Transverse colon (tissue), 4 donors: ENCODE measurements at regions not wholly inside any gene's neighbourhood (a gene's known extent, or its start where the extent isn't known, plus 50 kb on each side); places are given as distances from the start of the nearest gene placed in this dataset.
"Not testable (repeated sequence)": the region's sequence is repeated elsewhere in the genome, so short reads cannot be mapped to it uniquely, and the experiment has no call there.

ENCODE experiments used
- DNase-seq: peaks from one replicate; pipeline ENCODE4 v3.0.0-alpha.2; 2019
- H3K27ac ChIP-seq, 4 donors: fragments of 200-600 bp; sonication (generic); 2 replicates each; pipeline ENCODE4 v1.5.1; 2016 to 2018; ENCODE audit warnings: inconsistent platforms in 4 of 4
- H3K27me3 ChIP-seq: fragments of 200-600 bp; sonication (generic); 2 replicates; pipeline ENCODE4 v1.5.1; 2017; ENCODE audit warnings: inconsistent platforms
- H3K36me3 ChIP-seq, 4 donors: fragments of 200-600 bp; sonication (generic); 2 replicates each; pipeline ENCODE4 v1.5.1; 2017 to 2019; ENCODE audit warnings: inconsistent platforms in 4 of 4
- H3K4me1 ChIP-seq, 4 donors: fragments of 200-600 bp; sonication (generic); 2 replicates each; pipeline ENCODE4 v1.5.1; 2017 to 2020; ENCODE audit warnings: inconsistent platforms in 4 of 4
- H3K4me3 ChIP-seq, 4 donors: fragments of 200-600 bp; sonication (generic); 1 replicate in 1 of 4; 2 replicates in 3 of 4; pipeline versions ENCODE4 v1.5.1 to v1.6.1; 2017 to 2019; ENCODE audit warnings: inconsistent platforms in 4 of 4
- H3K9me3 ChIP-seq, 2 donors: fragments of 200-600 bp; sonication (generic); 2 replicates each; pipeline ENCODE4 v1.5.1; 2017 to 2019; ENCODE audit warnings: inconsistent platforms in 2 of 2
- CTCF ChIP-seq, 5 experiments: fragments of 200-600 bp in 3 of 5; fragments of 450-650 bp in 2 of 5; sonication (generic) in 3 of 5; IDR thresholded peaks; 1 replicate in 2 of 5; 2 replicates in 3 of 5; pipeline ENCODE4 v1.5.1; 2016 to 2017; ENCODE audit warnings: antibody characterized with exemption in 5 of 5, inconsistent platforms in 3 of 5, mild to moderate bottlenecking in 2 of 5, moderate library complexity in 1 of 5
- EP300 ChIP-seq: sonication (generic); formaldehyde crosslinking; IDR thresholded peaks from one replicate; pipeline ENCODE4 v1.6.1; 2017; ENCODE audit warnings: antibody characterized with exemption, low read depth
- POLR2A ChIP-seq: fragments of 450-650 bp; IDR thresholded peaks from one replicate; pipeline ENCODE4 v1.6.1; 2016; ENCODE audit warnings: antibody characterized with exemption, mild to moderate bottlenecking, moderate library complexity
- POLR2AphosphoS5 ChIP-seq, 3 donors: sonication (generic); formaldehyde crosslinking; IDR thresholded peaks; one replicate each; pipeline ENCODE4 v1.6.1; 2016; ENCODE audit warnings: antibody characterized with exemption in 3 of 3
- WGBS, 2 donors: methylation state at CpG; one replicate each; pipeline ENCODE4 v1.1.5; 2018; ENCODE audit warnings: low coverage in 1 of 2; 5-methylcytosine and 5-hydroxymethylcytosine counted together
- in situ Hi-C, 4 donors: fragments of 200-750 bp; cut with MboI; loops; one replicate each; pipeline versions ENCODE4 v1.15.0 to v1.15.1; 2017; ENCODE audit warnings: low sequenced_read_pairs in 3 of 4, low pct_ligation_motif_present in 1 of 4, low pct_unique_long_range_greater_than_20kb in 1 of 4
- intact Hi-C: fragments of 100-400 bp; cut with DNase I; formaldehyde crosslinking; loops from one replicate; pipeline ENCODE4 v1.15.1; 2023; ENCODE audit warnings: low total_unique reads

DNA sequence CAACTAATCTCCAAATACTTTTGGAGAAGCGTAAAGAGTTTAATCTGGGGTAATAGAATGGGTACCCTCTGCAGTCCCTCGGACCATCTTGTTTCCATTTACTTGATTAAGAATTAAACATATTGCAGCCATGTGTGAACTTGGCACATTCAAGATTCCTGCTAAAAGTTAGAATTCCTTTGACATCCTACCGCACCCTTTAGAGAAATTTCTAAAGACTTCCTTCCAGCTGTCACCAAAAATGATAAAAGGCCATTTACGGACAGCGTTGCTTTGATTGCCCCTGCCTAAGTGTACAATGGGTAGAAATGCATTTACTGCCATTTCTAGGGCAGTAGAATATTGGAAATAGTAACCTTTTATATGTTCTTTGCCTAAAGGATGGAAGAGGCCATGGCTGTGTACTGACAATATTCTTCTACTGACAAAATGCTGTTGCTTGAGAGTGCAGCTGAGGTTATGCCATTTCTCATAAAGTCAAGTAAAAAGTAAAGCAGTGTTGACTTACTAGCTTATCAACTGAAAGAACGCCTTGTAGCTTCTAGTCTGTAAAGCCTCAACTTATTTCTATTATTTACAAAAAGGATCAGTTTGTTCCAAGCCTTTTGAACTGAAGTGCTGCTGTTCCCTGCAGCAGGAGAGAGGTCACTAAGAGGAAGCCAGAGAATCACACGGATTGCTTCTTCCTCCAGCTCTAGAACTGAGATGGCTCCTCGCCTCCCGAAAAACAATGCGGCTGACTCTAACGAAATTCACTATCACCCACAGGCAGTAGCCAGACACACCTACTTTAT is 139.8 kb upstream of the BASP1 start:
- no peak for DNase-seq
- in situ Hi-C loops (no loop called here), intact Hi-C loops (no loop called here)
- Histone ChIP-seq H3K27me3 (no peaks in the 10 kb centered on the region), H3K36me3 (no peaks in the 10 kb centered on the region), H3K4me1 (no peaks in the 10 kb centered on the region), H3K9me3 (no peaks in the 10 kb centered on the region), H3K27ac (no peak overlapping the region), H3K4me3 (no peak overlapping the region)
- TF ChIP-seq POLR2AphosphoS5 (IDR thresholded peaks at IDR 0.05) (no peak), POLR2A (no peak), EP300 (no peak), CTCF (IDR thresholded peaks at IDR 0.05) (no peak)
- 53 to 64% methylated on average over 7 to 11 of the region's 11 CpGs for WGBS, 2 donors

DNA sequence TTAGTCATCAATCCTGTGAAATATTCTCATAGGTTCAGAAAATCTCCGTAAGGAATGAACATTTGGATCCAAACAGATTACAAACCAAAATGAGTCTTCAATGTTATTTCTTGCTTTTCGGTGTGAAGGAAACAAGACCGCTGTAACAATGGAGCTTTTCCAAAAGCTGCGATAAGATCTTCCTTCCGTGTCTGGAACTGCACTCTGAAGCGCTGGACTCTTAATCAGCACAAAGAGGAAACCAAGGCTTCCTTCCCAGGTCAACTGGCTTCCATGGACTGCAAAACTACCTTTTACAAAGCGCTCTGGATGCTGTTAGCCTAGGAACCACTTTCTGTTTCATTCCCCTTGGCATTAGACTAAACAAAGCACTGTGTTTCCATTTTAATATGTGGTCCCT is 137.9 kb upstream of the BASP1 start:
- TF ChIP-seq EP300 (no peak), CTCF (IDR thresholded peaks at IDR 0.05) (no peak), POLR2AphosphoS5 (IDR thresholded peaks at IDR 0.05) (no peak), POLR2A (no peak)
- no peak overlapping the region for H3K4me3 ChIP-seq
- H3K36me3 ChIP-seq = no peaks in the 10 kb centered on the region
- no peak for DNase-seq
- no peaks in the 10 kb centered on the region for H3K9me3 ChIP-seq
- intact Hi-C loops (no loop called here), in situ Hi-C loops (no loop called here)
- H3K4me1 ChIP-seq = no peaks in the 10 kb centered on the region
- H3K27me3 ChIP-seq = no peaks in the 10 kb centered on the region
- H3K27ac ChIP-seq = no peak overlapping the region
- WGBS, 2 donors = 50 to 76% methylated on average over 1 to 7 of the region's 7 CpGs

DNA sequence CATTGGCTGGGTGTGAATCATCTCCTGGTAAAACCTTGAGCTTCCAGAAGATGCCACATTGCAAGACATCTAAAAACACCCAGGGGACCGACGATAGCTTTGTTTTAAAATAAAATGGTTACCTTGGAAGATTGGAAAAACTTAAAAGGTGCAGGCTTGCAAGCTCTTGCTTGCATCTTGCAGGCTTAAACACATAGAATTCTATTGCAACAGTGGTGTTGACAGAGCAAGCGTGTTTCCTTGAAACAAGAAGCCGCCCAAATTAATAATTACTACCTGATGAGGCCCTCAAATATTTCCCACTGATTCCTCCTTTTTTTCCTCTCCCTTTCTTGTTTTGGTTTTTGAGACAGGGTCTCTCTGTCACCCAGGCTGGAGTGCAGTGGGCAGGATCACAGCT is 137.1 kb upstream of the BASP1 start:
- DNase-seq = no peak
- Histone ChIP-seq H3K9me3 (no peaks in the 10 kb centered on the region), H3K4me3 (no peak overlapping the region), H3K36me3 (no peaks in the 10 kb centered on the region), H3K27me3 (no peaks in the 10 kb centered on the region), H3K4me1 (no peaks in the 10 kb centered on the region), H3K27ac (no peak overlapping the region)
- in situ Hi-C loops = no loop called here
- WGBS, 2 donors = 89 to 91% methylated on average over 4 of the region's 4 CpGs
- intact Hi-C loops = no loop called here
- TF ChIP-seq CTCF (IDR thresholded peaks at IDR 0.05) = no peak
- no peak for TF ChIP-seq POLR2AphosphoS5 (IDR thresholded peaks at IDR 0.05)
- TF ChIP-seq EP300 = no peak
- no peak for TF ChIP-seq POLR2A

- DNase-seq = no peak
- Histone ChIP-seq H3K36me3 (no peaks in the 10 kb centered on the region), H3K27ac (no peak overlapping the region), H3K9me3 (no peaks in the 10 kb centered on the region), H3K27me3 (no peaks in the 10 kb centered on the region), H3K4me3 (no peak overlapping the region), H3K4me1 (no peaks in the 10 kb centered on the region)
- intact Hi-C loops = no loop called here
- 57 to 80% methylated on average over 1 to 4 of the region's 4 CpGs for WGBS, 2 donors
- no peak for TF ChIP-seq EP300
- TF ChIP-seq POLR2A = no peak
- no peak for TF ChIP-seq CTCF (IDR thresholded peaks at IDR 0.05)
- TF ChIP-seq POLR2AphosphoS5 (IDR thresholded peaks at IDR 0.05) = no peak
- in situ Hi-C loops = no loop called here
These were observed 136.3 kb upstream of the BASP1 start for GRCh38 chr5:17081142-17081541.

- DNase-seq, intact Hi-C loops, H3K27me3 ChIP-seq, H3K27ac ChIP-seq, H3K4me3 ChIP-seq, H3K4me1 ChIP-seq, H3K9me3 ChIP-seq, H3K36me3 ChIP-seq, in situ Hi-C loops: not testable (repeated sequence)
- WGBS, 2 donors = 89% methylated on average over 29 of the region's 29 CpGs; no CpG with 5 or more reads in 1 of the 2 donors
These were observed 134.2 kb upstream of the BASP1 start for GRCh38 chr5:17083276-17083675.
